ENCODE measurements at regions not wholly inside any gene's neighbourhood (a gene's known extent, or its start where the extent isn't known, plus 50 kb on each side); places are given as distances from the start of the nearest gene placed in this dataset.

GRCh38 chr5:68433923-68434879, 218.6 kb downstream of the PIK3R1 start (continued):
- TF ChIP-seq MLLT10 (CRISPR knock-in tag; IDR thresholded peaks at IDR 0.05) (no peak), RARG (CRISPR knock-in tag; IDR thresholded peaks at IDR 0.05; ENCODE audit: low read depth) (no peak), ZNF674 (CRISPR knock-in tag; IDR thresholded peaks at IDR 0.05; ENCODE audit: low read depth) (no peak), JUN (CRISPR knock-in tag; IDR thresholded peaks at IDR 0.05) (0 out of 2 replicates have a peak, but pooled peaks have one; percentile 21), ZNF609 (CRISPR knock-in tag; IDR thresholded peaks at IDR 0.05; ENCODE audit: borderline replicate concordance) (no peak), DBP (CRISPR knock-in tag; IDR thresholded peaks at IDR 0.05; ENCODE audit: not compliant biosample characterization) (no peak), ZFX (CRISPR knock-in tag; IDR thresholded peaks at IDR 0.05; ENCODE audit: low read depth) (peak; percentile 69), HNF1A (IDR thresholded peaks at IDR 0.05; ENCODE audit: low read depth) (no peak), HNF1A (CRISPR knock-in tag; IDR thresholded peaks at IDR 0.05; ENCODE audit: borderline replicate concordance) (no peak; the same call in 1 of the 2 replicates), CERS6 (CRISPR knock-in tag; IDR thresholded peaks at IDR 0.05) (no peak), BHLHE40 (IDR thresholded peaks at IDR 0.05; ENCODE audit: low read length) (peak; percentile 67), ZNF644 (CRISPR knock-in tag; IDR thresholded peaks at IDR 0.05; ENCODE audit: low read depth) (no peak), TCF12 (IDR thresholded peaks at IDR 0.05) (no peak), TCF12 (CRISPR knock-in tag; IDR thresholded peaks at IDR 0.05) (no peak), HES4 (CRISPR knock-in tag; IDR thresholded peaks at IDR 0.05; ENCODE audit: borderline replicate concordance) (no peak), ZSCAN12 (CRISPR knock-in tag; IDR thresholded peaks at IDR 0.05) (0 out of 2 replicates have a peak, but pooled peaks have one; percentile 25), RFXANK (CRISPR knock-in tag; IDR thresholded peaks at IDR 0.05) (no peak), POLR2A (IDR thresholded peaks at IDR 0.05; ENCODE audit: insufficient read depth in 1 of 2, low read depth in 2 of 2, low read length in 2 of 2) (no peak), NBN (conservative IDR thresholded peaks at IDR 0.05) (no peak)

Data from HepG2 (cell line).